ENCODE measurements at regions not wholly inside any gene's neighbourhood (a gene's known extent, or its start where the extent isn't known, plus 50 kb on each side); places are given as distances from the start of the nearest gene placed in this dataset.

DNA sequence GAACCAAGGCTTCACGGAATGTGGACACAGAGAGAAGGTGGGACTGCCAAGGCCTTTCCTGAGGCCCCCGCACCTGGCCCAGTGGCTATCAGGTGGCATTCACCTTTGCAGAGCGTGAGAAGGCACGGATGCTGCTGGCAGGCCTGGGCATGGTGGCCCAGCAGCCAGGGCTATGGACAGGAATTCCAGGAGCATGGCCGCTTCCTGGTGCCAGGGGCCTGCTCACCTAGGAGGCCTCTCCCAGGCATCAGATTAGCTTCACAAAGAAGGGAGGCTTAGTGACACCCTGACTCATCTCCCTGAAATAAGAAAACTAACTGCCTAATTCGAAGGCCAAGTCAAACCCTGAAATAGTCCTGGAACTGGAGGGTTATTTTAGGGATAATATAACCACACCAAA, 155.8 kb downstream of the TEX29 start:
- no peak for DNase-seq (ENCODE audit: low read depth in 3 of 3)

- no peak for DNase-seq (ENCODE audit: low read depth in 3 of 3)
Observed at GRCh38 chr13:111479412-111479811, 159.0 kb downstream of the TEX29 start.

GRCh38 chr13:111480503-111480902, 160.1 kb downstream of the TEX29 start:
- no peak for DNase-seq (ENCODE audit: low read depth in 3 of 3)

- DNase-seq (ENCODE audit: low read depth in 3 of 3): no peak
Observed at GRCh38 chr13:111480976-111481375, 160.5 kb downstream of the TEX29 start.

DNA sequence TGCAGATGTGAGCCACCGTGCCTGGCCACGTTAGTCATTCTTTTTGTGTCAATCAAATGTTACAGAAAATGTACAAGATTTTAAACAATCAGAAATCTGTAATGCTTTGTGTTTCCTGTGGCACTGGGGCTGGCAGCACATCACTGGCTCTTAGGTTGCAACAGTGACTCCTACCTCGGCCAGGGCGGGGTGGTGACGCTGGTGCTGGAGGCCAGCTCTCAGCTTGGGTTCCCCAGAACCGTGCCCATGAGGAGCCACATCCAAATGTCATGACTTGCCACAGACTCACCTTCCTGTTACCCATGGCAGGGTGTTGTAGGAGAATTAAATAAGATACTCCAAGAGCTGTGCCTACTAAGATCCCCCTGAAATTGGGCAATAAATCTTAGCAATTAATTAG, 161.7 kb downstream of the TEX29 start:
- no peak for DNase-seq (ENCODE audit: low read depth in 3 of 3)

- DNase-seq (ENCODE audit: low read depth in 3 of 3): no peak
Observed at GRCh38 chr13:111482806-111483620, 162.6 kb downstream of the TEX29 start.

GRCh38 chr13:111483621-111483987, 163.2 kb downstream of the TEX29 start:
- no peak for DNase-seq (ENCODE audit: low read depth in 3 of 3)

DNA sequence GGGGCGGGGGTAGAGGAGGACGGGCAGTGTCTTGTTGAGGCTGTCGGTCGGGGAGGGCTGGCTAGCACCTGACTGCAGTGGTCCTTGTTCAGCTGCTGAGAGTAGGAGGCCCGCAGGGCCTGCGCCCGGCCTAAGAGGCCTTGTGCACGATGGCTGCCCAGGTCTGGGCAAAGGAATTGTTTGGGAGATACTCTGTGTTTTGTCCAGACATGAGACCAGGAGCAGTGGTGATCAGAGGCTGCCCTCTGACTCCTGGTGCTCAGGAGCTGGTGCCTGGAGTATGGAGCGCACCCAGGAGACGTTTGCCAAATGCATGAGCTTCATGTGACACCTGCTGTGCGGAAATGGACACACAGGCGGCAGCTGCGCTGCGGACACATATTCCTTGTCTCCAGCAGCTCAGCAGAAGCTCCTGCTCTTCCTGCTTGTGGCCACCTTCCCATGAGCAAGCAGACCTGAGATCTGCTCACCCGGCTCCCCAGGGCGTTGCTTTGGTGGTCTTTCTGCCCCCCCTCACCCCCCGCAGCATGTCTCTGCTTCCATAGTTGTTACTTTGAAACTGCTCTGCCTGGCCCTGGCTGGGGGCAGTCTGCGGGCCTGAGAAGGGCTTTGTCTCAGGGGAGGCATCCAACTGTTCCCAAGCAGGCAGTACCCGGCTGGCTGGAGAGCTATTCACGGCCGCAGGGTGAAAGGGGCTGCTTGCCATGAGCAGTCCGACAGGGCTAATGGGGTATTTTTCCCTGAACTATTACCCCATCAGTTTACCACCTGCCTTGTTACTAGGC, 163.9 kb downstream of the TEX29 start:
- DNase-seq (ENCODE audit: low read depth in 3 of 3): no peak

- no peak for DNase-seq (ENCODE audit: low read depth in 3 of 3)
Observed at GRCh38 chr13:111484959-111485358, 164.5 kb downstream of the TEX29 start.

- DNase-seq (ENCODE audit: low read depth in 3 of 3): no peak
Observed at GRCh38 chr13:111485491-111486250, 165.2 kb downstream of the TEX29 start.

GRCh38 chr13:111486331-111486730, 165.9 kb downstream of the TEX29 start:
- DNase-seq (ENCODE audit: low read depth in 3 of 3): no peak

DNA sequence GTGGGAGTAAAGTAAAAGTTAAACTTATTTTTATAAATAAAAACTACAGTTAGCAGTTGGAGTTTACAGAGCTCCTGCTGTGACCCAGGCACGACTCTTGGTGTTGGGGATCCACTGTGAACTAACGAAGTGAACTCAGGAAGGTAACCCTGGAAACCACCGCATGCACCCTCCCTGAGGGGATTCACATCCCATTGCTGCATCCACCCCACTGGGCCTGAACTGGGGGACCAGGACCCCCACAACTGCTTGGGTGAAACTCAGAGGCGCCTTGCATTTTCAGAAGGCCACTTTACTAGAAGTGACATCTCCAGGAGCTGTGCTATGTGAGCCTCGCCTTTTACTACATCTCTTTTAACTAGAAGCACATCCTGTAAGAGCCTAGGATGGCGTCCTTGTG, 166.4 kb downstream of the TEX29 start:
- no peak for DNase-seq (ENCODE audit: low read depth in 3 of 3)

DNA sequence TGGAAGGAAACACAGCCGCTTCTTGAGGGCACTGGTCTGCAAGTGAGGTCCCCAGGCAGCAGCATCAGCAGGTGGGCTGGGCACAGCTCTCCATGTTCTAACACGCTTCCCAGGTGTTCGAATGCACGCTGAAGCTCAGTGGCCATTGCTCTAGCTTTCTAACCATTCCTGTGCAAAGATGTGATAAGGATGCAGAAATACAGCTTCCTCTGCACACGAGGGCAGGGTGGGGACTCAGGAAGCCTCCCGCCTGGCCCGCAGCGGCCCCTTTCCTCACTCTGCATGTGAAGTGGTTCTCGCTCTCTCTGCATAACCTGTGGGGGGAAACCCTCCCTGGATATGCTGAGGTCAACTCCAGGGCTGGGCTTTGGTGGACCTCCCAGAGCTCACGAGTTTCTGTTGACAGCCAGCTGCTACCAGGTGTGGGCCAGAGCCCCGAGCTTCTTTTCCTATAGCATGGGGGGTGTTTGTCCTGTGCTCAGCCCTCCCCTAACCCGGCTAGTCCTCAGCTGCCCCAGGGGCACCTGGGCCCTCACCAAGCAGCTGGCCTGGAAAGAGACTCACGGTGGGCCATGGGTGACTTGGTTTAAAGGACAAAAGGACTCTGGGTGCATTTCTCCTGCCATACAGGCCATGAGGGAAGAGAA, 168.2 kb downstream of the TEX29 start:
- no peak for DNase-seq (ENCODE audit: low read depth in 3 of 3)

GRCh38 chr13:111489301-111489700, 168.9 kb downstream of the TEX29 start:
- no peak for DNase-seq (ENCODE audit: low read depth in 3 of 3)

DNA sequence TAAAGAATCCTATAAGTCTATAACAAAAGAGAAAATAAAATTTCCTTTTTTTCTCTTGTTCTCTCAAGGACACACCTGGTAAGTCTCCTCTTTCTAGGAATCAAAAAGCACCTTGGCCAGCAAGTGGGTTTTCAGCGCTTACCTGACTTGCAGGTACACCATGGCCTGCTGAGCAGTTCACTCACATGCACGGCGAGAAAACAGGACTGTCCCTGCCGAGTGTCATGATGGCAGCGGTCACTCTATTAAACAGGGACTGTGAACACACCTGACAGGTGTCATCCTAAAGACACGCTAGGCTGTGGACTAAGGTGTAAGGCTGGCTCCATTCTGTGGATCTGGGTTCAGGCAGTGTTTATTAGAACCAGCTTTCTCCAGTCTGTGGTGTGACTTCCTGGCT, 170.2 kb downstream of the TEX29 start:
- DNase-seq (ENCODE audit: low read depth in 3 of 3): no peak

DNA sequence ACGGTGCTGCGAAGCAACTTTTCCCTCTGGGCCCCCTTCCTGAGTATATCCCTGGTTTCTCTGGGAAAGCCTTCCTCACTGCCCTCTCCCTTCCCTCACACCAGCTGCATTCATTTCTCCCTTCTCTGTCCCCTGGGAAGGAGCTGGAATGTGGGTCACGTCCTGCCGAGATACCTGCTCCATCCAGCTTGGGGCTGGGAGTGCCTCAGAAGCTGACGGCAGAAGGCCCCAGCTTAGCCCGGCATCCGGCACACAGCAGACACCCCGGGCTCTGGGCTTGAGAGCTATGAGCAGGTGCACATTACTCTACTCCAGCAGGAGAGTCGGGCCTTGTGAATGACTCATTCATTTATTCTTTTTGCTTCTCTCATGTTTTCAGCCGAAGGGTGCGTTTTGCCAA, 170.6 kb downstream of the TEX29 start:
- no peak for DNase-seq (ENCODE audit: low read depth in 3 of 3)

- DNase-seq (ENCODE audit: low read depth in 3 of 3): no peak
Observed at GRCh38 chr13:111491659-111492058, 171.2 kb downstream of the TEX29 start.

DNA sequence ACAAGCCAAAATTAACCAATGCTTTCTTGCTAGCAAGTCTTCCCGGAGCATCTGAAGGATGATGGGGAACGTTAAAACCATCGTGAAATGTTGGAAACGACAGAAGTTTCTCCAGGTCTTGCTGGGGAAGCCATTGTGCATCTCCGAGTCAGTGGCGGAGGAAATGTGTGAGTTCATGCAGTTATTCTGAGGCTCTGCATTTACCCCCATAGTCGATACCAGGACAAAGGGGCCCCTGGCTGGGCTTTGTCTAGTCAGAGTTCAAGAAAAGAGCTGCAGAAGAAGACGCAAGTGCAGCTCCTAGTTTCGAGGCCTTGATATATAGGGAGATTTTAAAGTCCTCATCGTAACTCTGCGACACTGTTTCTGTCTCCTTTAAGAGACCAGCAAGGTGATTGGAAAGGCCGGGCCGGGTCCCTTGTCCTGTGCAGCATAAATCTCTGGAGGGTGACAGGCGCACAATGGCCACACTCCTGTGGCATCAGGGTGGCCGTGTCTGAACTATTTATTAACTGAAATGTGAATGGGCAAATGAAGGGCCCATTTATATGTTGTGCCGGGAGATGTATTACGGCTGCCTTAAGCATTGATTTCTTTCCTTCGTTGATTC, 172.0 kb downstream of the TEX29 start:
- DNase-seq (ENCODE audit: low read depth in 3 of 3): no peak

GRCh38 chr13:111492958-111493357, 172.5 kb downstream of the TEX29 start:
- no peak for DNase-seq (ENCODE audit: low read depth in 3 of 3)

GRCh38 chr13:111493468-111493867, 173.0 kb downstream of the TEX29 start:
- no peak for DNase-seq (ENCODE audit: low read depth in 3 of 3)

GRCh38 chr13:111494641-111495040, 174.2 kb downstream of the TEX29 start:
- no peak for DNase-seq (ENCODE audit: low read depth in 3 of 3)
